ENCODE measurements at regions not wholly inside any gene's neighbourhood (a gene's known extent, or its start where the extent isn't known, plus 50 kb on each side); places are given as distances from the start of the nearest gene placed in this dataset.

DNA sequence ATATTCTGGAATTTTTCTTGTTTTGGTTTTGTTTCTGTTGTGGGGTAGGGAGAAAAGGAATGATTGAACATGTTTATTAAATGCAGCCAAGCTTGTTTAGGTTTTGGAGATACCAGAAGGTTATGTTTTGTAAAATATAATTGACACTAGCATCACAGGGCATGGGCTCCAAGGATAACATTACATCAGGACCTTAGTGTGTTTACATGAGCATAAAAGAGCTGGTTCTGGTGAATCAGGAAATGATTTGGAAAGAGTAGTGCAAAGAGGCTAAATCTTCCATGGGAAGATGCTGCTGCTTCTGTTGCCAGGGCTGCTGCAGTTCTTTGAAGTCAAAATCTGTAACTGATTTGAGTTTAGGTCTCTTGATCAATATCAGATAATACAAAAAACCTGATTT, 118.7 kb downstream of the ETNK1 start (continued):
- TF ChIP-seq BCL11A (tag by site-specific recombination; IDR thresholded peaks at IDR 0.05; ENCODE audit: low read depth): no peak
- TF ChIP-seq ZBTB8A (tag by site-specific recombination; IDR thresholded peaks at IDR 0.05): no peak

DNA sequence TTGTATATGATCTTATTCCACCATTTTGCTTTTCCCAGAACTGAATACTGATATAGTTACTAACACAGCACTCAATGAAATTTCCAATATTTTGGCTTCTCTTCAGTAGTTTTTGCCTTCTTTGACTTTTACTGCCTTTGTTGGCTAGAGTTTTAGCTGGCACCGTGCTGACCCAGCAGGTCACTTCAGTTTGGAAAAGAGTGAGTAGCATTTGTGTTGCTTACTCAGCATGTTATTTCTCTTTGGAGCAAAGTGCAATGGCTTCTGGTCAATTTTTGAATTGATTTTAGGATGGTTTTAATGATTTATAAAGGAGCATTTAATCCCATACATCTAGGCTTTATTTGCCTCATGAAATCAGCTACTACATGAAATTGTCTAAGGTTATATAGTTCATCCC, 119.2 kb downstream of the ETNK1 start:
- H3K4me1 ChIP-seq (ENCODE audit: control insufficient read depth, insufficient read depth, low read length): no peaks in the 10 kb centered on the region
- H3K4me3 ChIP-seq (ENCODE audit: low read depth, low read length): no peak overlapping the region
- POLR2A ChIA-PET: no interaction called here
- no peak overlapping the region for H3K27ac ChIP-seq (ENCODE audit: extremely low read depth, low read depth, low read length)
- no peaks in the 10 kb centered on the region for H3K36me3 ChIP-seq (ENCODE audit: control insufficient read depth in 2 of 2, insufficient read depth in 1 of 2, low read length in 2 of 2)
- CTCF ChIA-PET: interaction anchor here (0.6 kb wide), 1 partner anchor 31 kb away, joined by 4 read pairs; no protein-coding TSS in a partner anchor
- TF ChIP-seq OSR2 (tag by site-specific recombination; IDR thresholded peaks at IDR 0.05) (no peak), HOXD13 (CRISPR knock-in tag; IDR thresholded peaks at IDR 0.05; ENCODE audit: borderline replicate concordance) (no peak), ZNF211 (tag by site-specific recombination; IDR thresholded peaks at IDR 0.05; ENCODE audit: low read depth) (no peak), WT1 (tag by site-specific recombination; IDR thresholded peaks at IDR 0.05) (no peak), ZNF221 (tag by site-specific recombination; IDR thresholded peaks at IDR 0.05; ENCODE audit: borderline replicate concordance) (no peak), ZNF335 (tag by site-specific recombination; conservative IDR thresholded peaks at IDR 0.05) (no peak), ZNF623 (tag by site-specific recombination; IDR thresholded peaks at IDR 0.05) (no peak), ZNF266 (tag by site-specific recombination; IDR thresholded peaks at IDR 0.05; ENCODE audit: low read depth) (no peak), ZNF561 (tag by site-specific recombination; IDR thresholded peaks at IDR 0.05; ENCODE audit: borderline replicate concordance) (no peak), ZNF560 (tag by site-specific recombination; IDR thresholded peaks at IDR 0.05; ENCODE audit: borderline replicate concordance) (no peak), ZNF416 (tag by site-specific recombination; IDR thresholded peaks at IDR 0.05) (no peak)
- TF ChIP-seq, protein P1, sequence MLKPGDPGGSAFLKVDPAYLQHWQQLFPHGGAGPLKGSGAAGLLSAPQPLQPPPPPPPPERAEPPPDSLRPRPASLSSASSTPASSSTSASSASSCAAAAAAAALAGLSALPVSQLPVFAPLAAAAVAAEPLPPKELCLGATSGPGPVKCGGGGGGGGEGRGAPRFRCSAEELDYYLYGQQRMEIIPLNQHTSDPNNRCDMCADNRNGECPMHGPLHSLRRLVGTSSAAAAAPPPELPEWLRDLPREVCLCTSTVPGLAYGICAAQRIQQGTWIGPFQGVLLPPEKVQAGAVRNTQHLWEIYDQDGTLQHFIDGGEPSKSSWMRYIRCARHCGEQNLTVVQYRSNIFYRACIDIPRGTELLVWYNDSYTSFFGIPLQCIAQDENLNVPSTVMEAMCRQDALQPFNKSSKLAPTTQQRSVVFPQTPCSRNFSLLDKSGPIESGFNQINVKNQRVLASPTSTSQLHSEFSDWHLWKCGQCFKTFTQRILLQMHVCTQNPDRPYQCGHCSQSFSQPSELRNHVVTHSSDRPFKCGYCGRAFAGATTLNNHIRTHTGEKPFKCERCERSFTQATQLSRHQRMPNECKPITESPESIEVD (tag by site-specific recombination; IDR thresholded peaks at IDR 0.05): no peak
- TF ChIP-seq, protein P2, sequence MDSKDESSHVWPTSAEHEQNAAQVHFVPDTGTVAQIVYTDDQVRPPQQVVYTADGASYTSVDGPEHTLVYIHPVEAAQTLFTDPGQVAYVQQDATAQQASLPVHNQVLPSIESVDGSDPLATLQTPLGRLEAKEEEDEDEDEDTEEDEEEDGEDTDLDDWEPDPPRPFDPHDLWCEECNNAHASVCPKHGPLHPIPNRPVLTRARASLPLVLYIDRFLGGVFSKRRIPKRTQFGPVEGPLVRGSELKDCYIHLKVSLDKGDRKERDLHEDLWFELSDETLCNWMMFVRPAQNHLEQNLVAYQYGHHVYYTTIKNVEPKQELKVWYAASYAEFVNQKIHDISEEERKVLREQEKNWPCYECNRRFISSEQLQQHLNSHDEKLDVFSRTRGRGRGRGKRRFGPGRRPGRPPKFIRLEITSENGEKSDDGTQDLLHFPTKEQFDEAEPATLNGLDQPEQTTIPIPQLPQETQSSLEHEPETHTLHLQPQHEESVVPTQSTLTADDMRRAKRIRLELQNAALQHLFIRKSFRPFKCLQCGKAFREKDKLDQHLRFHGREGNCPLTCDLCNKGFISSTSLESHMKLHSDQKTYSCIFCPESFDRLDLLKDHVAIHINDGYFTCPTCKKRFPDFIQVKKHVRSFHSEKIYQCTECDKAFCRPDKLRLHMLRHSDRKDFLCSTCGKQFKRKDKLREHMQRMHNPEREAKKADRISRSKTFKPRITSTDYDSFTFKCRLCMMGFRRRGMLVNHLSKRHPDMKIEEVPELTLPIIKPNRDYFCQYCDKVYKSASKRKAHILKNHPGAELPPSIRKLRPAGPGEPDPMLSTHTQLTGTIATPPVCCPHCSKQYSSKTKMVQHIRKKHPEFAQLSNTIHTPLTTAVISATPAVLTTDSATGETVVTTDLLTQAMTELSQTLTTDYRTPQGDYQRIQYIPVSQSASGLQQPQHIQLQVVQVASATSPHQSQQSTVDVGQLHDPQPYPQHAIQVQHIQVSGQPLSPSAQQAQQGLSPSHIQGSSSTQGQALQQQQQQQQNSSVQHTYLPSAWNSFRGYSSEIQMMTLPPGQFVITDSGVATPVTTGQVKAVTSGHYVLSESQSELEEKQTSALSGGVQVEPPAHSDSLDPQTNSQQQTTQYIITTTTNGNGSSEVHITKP (tag by site-specific recombination; IDR thresholded peaks at IDR 0.05): no peak
- TF ChIP-seq, protein P3, sequence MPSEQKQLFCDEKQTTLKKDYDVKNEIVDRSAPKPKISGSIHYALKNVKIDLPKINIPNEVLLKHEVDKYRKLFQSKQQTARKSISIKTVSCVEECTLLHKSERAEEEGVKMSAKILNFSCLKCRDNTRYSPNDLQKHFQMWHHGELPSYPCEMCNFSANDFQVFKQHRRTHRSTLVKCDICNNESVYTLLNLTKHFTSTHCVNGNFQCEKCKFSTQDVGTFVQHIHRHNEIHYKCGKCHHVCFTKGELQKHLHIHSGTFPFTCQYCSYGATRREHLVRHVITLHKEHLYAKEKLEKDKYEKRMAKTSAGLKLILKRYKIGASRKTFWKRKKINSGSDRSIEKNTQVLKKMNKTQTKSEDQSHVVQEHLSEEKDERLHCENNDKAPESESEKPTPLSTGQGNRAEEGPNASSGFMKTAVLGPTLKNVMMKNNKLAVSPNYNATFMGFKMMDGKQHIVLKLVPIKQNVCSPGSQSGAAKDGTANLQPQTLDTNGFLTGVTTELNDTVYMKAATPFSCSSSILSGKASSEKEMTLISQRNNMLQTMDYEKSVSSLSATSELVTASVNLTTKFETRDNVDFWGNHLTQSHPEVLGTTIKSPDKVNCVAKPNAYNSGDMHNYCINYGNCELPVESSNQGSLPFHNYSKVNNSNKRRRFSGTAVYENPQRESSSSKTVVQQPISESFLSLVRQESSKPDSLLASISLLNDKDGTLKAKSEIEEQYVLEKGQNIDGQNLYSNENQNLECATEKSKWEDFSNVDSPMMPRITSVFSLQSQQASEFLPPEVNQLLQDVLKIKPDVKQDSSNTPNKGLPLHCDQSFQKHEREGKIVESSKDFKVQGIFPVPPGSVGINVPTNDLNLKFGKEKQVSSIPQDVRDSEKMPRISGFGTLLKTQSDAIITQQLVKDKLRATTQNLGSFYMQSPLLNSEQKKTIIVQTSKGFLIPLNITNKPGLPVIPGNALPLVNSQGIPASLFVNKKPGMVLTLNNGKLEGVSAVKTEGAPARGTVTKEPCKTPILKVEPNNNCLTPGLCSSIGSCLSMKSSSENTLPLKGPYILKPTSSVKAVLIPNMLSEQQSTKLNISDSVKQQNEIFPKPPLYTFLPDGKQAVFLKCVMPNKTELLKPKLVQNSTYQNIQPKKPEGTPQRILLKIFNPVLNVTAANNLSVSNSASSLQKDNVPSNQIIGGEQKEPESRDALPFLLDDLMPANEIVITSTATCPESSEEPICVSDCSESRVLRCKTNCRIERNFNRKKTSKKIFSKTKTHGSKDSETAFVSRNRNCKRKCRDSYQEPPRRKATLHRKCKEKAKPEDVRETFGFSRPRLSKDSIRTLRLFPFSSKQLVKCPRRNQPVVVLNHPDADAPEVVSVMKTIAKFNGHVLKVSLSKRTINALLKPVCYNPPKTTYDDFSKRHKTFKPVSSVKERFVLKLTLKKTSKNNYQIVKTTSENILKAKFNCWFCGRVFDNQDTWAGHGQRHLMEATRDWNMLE (tag by site-specific recombination; conservative IDR thresholded peaks at IDR 0.05; ENCODE audit: low read depth): no peak
- TF ChIP-seq, protein P4, sequence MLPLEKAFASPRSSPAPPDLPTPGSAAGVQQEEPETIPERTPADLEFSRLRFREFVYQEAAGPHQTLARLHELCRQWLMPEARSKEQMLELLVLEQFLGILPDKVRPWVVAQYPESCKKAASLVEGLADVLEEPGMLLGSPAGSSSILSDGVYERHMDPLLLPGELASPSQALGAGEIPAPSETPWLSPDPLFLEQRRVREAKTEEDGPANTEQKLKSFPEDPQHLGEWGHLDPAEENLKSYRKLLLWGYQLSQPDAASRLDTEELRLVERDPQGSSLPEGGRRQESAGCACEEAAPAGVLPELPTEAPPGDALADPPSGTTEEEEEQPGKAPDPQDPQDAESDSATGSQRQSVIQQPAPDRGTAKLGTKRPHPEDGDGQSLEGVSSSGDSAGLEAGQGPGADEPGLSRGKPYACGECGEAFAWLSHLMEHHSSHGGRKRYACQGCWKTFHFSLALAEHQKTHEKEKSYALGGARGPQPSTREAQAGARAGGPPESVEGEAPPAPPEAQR (tag by site-specific recombination; IDR thresholded peaks at IDR 0.05): no peak
- no peaks in the 10 kb centered on the region for H3K9me3 ChIP-seq (ENCODE audit: control insufficient read depth, insufficient read depth, low read depth, low read length)
